ENCODE measurements at regions not wholly inside any gene's neighbourhood (a gene's known extent, or its start where the extent isn't known, plus 50 kb on each side); places are given as distances from the start of the nearest gene placed in this dataset.

DNA sequence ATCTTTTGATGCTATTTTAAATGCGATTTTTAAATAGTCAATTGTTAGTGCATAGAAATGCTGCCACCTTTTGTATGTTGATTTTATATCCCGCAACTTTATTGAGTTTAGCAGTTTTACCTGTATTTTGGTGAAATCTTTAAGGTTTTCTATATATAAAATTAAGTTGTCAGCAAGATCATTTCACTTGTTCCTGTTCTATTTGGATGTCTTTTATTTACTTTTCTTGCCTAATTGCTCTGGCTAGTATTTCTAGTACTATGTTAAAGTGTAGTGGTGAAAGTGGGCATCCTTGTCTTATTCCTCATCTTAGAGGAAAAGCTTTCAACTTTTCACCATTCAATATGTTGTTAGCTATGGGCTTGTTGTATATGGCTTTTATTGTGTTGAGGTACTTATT lies 813.3 kb upstream of the CELF2 start:
- Histone ChIP-seq H2AFZ (ENCODE audit: low read length) (no peak overlapping the region), H3K4me2 (ENCODE audit: low read length) (no peak overlapping the region), H4K20me1 (ENCODE audit: insufficient read depth, low read length) (no peaks in the 10 kb centered on the region), H3K9me2 (ENCODE audit: low read depth, low read length) (no peaks in the 10 kb centered on the region), H3K4me3 (ENCODE audit: low read depth, low read length, poor library complexity, severe bottlenecking) (no peak overlapping the region), H3K36me3 (ENCODE audit: insufficient read depth, low read length) (no peaks in the 10 kb centered on the region), H3K9ac (ENCODE audit: low read length) (no peak overlapping the region), H3K4me1 (ENCODE audit: insufficient read depth, low read length, severe bottlenecking) (no peaks in the 10 kb centered on the region), H3K9me3 (ENCODE audit: low read length) (no peaks in the 10 kb centered on the region), H3F3A (ENCODE audit: insufficient read depth, low read length) (no peaks in the 10 kb centered on the region), H3K27ac (ENCODE audit: low read depth, low read length, poor library complexity, severe bottlenecking) (no peak overlapping the region), H3K79me2 (ENCODE audit: insufficient read depth, low read length) (no peaks in the 10 kb centered on the region), H3K27me3 (ENCODE audit: insufficient read depth, low read length) (no peaks in the 10 kb centered on the region)
- TF ChIP-seq EZH2 (IDR thresholded peaks at IDR 0.05; ENCODE audit: borderline replicate concordance, low read length) = no peak
- TF ChIP-seq, protein P1, sequence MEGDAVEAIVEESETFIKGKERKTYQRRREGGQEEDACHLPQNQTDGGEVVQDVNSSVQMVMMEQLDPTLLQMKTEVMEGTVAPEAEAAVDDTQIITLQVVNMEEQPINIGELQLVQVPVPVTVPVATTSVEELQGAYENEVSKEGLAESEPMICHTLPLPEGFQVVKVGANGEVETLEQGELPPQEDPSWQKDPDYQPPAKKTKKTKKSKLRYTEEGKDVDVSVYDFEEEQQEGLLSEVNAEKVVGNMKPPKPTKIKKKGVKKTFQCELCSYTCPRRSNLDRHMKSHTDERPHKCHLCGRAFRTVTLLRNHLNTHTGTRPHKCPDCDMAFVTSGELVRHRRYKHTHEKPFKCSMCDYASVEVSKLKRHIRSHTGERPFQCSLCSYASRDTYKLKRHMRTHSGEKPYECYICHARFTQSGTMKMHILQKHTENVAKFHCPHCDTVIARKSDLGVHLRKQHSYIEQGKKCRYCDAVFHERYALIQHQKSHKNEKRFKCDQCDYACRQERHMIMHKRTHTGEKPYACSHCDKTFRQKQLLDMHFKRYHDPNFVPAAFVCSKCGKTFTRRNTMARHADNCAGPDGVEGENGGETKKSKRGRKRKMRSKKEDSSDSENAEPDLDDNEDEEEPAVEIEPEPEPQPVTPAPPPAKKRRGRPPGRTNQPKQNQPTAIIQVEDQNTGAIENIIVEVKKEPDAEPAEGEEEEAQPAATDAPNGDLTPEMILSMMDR (IDR thresholded peaks at IDR 0.05; ENCODE audit: low read length) = no peak

DNA sequence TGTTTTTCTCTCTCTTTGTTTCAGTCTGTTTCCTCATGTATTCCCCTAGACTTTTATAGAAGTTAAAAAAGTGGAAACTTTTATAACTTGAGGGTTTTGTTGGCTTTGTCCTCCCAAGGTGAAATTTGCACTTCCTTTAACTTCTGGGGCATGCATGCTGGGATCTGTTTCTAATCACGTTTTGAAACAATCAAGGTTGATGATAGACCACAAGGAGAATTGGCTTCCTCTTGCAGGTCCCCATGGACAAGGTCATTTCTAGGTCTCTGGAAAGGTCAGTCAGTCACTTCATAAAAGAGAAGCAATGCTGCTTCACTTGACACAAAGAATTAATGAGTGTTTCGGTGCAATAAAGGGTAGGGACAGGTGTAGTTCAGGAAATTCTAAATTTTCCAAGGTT lies 811.8 kb upstream of the CELF2 start:
- TF ChIP-seq, protein P1 (IDR thresholded peaks at IDR 0.05; ENCODE audit: low read length) = no peak
- TF ChIP-seq EZH2 (IDR thresholded peaks at IDR 0.05; ENCODE audit: borderline replicate concordance, low read length) = no peak
- Histone ChIP-seq H3K4me3 (ENCODE audit: low read depth, low read length, poor library complexity, severe bottlenecking) (no peak overlapping the region), H3K9me2 (ENCODE audit: low read depth, low read length) (no peaks in the 10 kb centered on the region), H2AFZ (ENCODE audit: low read length) (no peak overlapping the region), H3K4me1 (ENCODE audit: insufficient read depth, low read length, severe bottlenecking) (no peaks in the 10 kb centered on the region), H3K4me2 (ENCODE audit: low read length) (no peak overlapping the region), H3K36me3 (ENCODE audit: insufficient read depth, low read length) (no peaks in the 10 kb centered on the region), H4K20me1 (ENCODE audit: insufficient read depth, low read length) (no peaks in the 10 kb centered on the region), H3K27ac (ENCODE audit: low read depth, low read length, poor library complexity, severe bottlenecking) (no peak overlapping the region), H3F3A (ENCODE audit: insufficient read depth, low read length) (no peaks in the 10 kb centered on the region), H3K9me3 (ENCODE audit: low read length) (no peaks in the 10 kb centered on the region), H3K79me2 (ENCODE audit: insufficient read depth, low read length) (no peaks in the 10 kb centered on the region), H3K9ac (ENCODE audit: low read length) (no peak overlapping the region), H3K27me3 (ENCODE audit: insufficient read depth, low read length) (no peaks in the 10 kb centered on the region)

- H3K4me2 ChIP-seq (ENCODE audit: low read length) = no peak overlapping the region
- no peaks in the 10 kb centered on the region for H3F3A ChIP-seq (ENCODE audit: insufficient read depth, low read length)
- H3K4me1 ChIP-seq (ENCODE audit: insufficient read depth, low read length, severe bottlenecking) = no peaks in the 10 kb centered on the region
- no peak overlapping the region for H3K4me3 ChIP-seq (ENCODE audit: low read depth, low read length, poor library complexity, severe bottlenecking)
- H3K27ac ChIP-seq (ENCODE audit: low read depth, low read length, poor library complexity, severe bottlenecking) = no peak overlapping the region
- no peaks in the 10 kb centered on the region for H3K36me3 ChIP-seq (ENCODE audit: insufficient read depth, low read length)
- no peaks in the 10 kb centered on the region for H3K9me3 ChIP-seq (ENCODE audit: low read length)
- H3K9ac ChIP-seq (ENCODE audit: low read length) = no peak overlapping the region
- H3K9me2 ChIP-seq (ENCODE audit: low read depth, low read length) = no peaks in the 10 kb centered on the region
- H3K79me2 ChIP-seq (ENCODE audit: insufficient read depth, low read length) = no peaks in the 10 kb centered on the region
- no peaks in the 10 kb centered on the region for H4K20me1 ChIP-seq (ENCODE audit: insufficient read depth, low read length)
- TF ChIP-seq, protein P1 (IDR thresholded peaks at IDR 0.05; ENCODE audit: low read length) = no peak
- no peak for TF ChIP-seq EZH2 (IDR thresholded peaks at IDR 0.05; ENCODE audit: borderline replicate concordance, low read length)
- H2AFZ ChIP-seq (ENCODE audit: low read length) = no peak overlapping the region
- no peaks in the 10 kb centered on the region for H3K27me3 ChIP-seq (ENCODE audit: insufficient read depth, low read length)
Observed at GRCh38 chr10:10207538-10207937, 810.1 kb upstream of the CELF2 start.
